ENCODE measurements at regions not wholly inside any gene's neighbourhood (a gene's known extent, or its start where the extent isn't known, plus 50 kb on each side); places are given as distances from the start of the nearest gene placed in this dataset.

DNA sequence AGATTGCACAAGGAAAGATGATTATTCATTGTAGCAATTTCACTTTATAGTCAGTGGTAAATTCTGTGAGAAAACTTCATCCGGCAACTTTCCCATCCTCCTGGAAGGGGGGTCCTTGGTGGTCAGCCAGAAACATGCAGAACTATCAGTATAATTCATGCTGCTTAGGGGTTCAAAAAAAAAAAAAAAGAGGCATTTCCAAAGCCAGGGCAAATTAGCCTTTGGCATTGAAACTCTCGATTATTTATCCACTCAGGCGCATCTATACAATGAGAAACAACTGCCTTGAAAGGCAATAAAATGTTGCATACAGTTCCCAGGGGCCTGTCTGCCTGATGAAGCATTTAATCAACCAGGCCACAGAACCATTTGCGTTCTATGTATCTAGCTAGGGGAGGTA, 263.3 kb downstream of the TMEM167A start:
- TF ChIP-seq CTCF (IDR thresholded peaks at IDR 0.05) = no peak
- TF ChIP-seq POLR2A (IDR thresholded peaks at IDR 0.05) = no peak
